MM.1S (cell line): ENCODE measurements at regions not wholly inside any gene's neighbourhood (a gene's known extent, or its start where the extent isn't known, plus 50 kb on each side); places are given as distances from the start of the nearest gene placed in this dataset.

Experiments
- CTCF ChIP-seq: fragments of 300-600 bp; sonication (generic); IDR thresholded peaks from 2 replicates; pipeline ENCODE4 v1.5.1; 2016; ENCODE audit warnings: antibody characterized with exemption, low read length, mixed read lengths
- EZH2 ChIP-seq: fragments of 300-600 bp; sonication (generic); optimal IDR thresholded peaks from 2 replicates; pipeline ENCODE3; 2017; ENCODE audit warnings: low read depth, mild to moderate bottlenecking, antibody characterized with exemption, low read length, mixed read lengths

GRCh38 chr6:159446340-159446739 is 246.7 kb downstream of the SOD2 start:
- no peak for TF ChIP-seq CTCF
- no peak for TF ChIP-seq EZH2
